ENCODE measurements at regions not wholly inside any gene's neighbourhood (a gene's known extent, or its start where the extent isn't known, plus 50 kb on each side); places are given as distances from the start of the nearest gene placed in this dataset.

DNA sequence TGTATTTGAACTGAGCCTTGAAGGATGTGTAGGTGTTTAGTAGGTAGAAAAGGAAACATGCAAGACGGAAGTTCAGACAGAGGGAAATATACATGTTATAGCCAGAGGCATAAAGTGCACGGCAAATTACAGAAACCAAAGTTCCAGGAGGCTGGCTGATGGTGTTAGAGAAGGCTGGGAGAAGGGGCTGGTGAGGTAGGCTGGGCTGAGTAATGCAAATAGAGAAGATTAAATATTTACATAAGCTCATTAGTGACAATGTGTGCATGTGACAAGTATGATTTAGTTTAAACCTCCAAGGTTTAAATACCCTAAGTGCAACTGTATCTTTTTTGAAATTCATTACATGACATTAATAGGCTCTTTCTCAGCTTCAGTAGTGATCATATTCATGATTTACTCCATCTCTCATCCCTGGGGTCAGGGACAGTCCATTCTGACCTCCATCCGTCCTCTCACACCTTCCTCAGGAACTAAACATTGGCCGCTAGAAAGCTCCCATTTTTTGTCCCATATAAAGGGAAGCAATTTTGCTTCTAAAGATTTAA is 399.8 kb upstream of the SALL1 start:
- Histone ChIP-seq H3K4me3 (no peak overlapping the region), H3K27me3 (peaks cover 0 to 6% (median 0%) of the 10 kb centered on the region in 4 donors), H3K9me3 (peaks cover 0 to 3% (median 0%) of the 10 kb centered on the region in 4 donors), H3K4me1 (no peaks in the 10 kb centered on the region), H3K36me3 (no peaks in the 10 kb centered on the region), H3K27ac (replicated peaks in 1 of 4) (no peak overlapping the region)
- TF ChIP-seq EP300 (IDR thresholded peaks at IDR 0.05) (no peak), POLR2A (IDR thresholded peaks at IDR 0.05; ENCODE audit: low read depth) (no peak), POLR2AphosphoS5 (IDR thresholded peaks at IDR 0.05) (no peak)
- TF ChIP-seq, protein P1, sequence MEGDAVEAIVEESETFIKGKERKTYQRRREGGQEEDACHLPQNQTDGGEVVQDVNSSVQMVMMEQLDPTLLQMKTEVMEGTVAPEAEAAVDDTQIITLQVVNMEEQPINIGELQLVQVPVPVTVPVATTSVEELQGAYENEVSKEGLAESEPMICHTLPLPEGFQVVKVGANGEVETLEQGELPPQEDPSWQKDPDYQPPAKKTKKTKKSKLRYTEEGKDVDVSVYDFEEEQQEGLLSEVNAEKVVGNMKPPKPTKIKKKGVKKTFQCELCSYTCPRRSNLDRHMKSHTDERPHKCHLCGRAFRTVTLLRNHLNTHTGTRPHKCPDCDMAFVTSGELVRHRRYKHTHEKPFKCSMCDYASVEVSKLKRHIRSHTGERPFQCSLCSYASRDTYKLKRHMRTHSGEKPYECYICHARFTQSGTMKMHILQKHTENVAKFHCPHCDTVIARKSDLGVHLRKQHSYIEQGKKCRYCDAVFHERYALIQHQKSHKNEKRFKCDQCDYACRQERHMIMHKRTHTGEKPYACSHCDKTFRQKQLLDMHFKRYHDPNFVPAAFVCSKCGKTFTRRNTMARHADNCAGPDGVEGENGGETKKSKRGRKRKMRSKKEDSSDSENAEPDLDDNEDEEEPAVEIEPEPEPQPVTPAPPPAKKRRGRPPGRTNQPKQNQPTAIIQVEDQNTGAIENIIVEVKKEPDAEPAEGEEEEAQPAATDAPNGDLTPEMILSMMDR (IDR thresholded peaks at IDR 0.05), result no peak
- peak; percentile 17 for DNase-seq (ENCODE audit: extremely low spot score)
- intact Hi-C loops (cut with DNase I), result no loop called here
- 49% methylated on average over 4 of the region's 4 CpGs for WGBS

DNA sequence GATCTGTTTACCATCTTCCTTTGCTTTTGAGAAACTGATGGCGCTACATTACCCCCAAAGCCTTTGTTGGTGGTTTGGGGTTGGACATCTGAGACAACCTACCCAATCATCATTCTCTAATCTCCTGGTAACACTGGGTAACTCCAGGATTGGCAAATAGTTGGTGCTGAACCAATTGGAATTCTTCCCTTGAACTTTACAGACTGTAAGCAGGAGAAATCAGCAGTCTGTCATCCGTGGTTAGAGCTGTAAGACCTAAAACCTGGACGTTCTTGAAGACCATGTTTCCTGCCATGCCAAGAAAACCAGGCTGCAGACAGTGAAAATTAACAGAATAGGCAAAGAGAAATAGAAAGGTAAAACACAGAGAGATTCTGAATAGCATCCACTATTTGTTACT is 398.8 kb upstream of the SALL1 start:
- intact Hi-C loops (cut with DNase I), result no loop called here
- Histone ChIP-seq H3K27ac (replicated peaks in 1 of 4) (no peak overlapping the region), H3K4me3 (no peak overlapping the region), H3K36me3 (no peaks in the 10 kb centered on the region), H3K4me1 (no peaks in the 10 kb centered on the region), H3K27me3 (peaks cover 0 to 7% (median 0%) of the 10 kb centered on the region in 4 donors), H3K9me3 (peaks cover 0 to 3% (median 0%) of the 10 kb centered on the region in 4 donors)
- DNase-seq (ENCODE audit: extremely low spot score), result peak; percentile 17
- no peak for TF ChIP-seq POLR2AphosphoS5 (IDR thresholded peaks at IDR 0.05)
- WGBS, result 65% methylated on average over 3 of the region's 3 CpGs

DNA sequence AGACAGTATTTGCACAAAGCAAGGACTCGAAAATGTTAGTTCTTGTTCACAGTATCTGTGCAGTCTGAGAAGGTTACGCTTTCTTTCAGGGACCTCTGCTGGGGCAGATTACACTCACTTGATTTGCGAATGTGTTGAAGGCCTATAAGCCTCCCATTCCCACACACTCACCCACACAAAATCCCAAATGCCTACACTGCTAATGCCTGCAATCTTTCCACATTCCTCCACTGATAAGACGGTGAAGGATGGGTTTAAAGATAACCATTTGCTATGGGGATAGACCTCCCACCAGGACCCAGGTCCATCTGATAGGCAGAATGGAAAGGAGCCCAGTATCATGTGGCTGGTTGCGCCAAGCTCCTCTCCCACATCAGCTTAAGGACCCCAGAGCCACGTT is 394.9 kb upstream of the SALL1 start:
- DNase-seq (ENCODE audit: extremely low spot score), result no peak
- intact Hi-C loops (cut with DNase I), result no loop called here
- no peaks in the 10 kb centered on the region for H3K36me3 ChIP-seq
- H3K27ac ChIP-seq (replicated peaks in 1 of 4), result no peak overlapping the region
- no peak for TF ChIP-seq POLR2AphosphoS5 (IDR thresholded peaks at IDR 0.05)
- TF ChIP-seq, protein P1 (IDR thresholded peaks at IDR 0.05), result no peak
- no peak for TF ChIP-seq POLR2A (IDR thresholded peaks at IDR 0.05; ENCODE audit: low read depth)
- TF ChIP-seq EP300 (IDR thresholded peaks at IDR 0.05), result no peak
- 68% methylated on average over 5 of the region's 6 CpGs for WGBS
- H3K27me3 ChIP-seq, result peaks cover 0 to 7% (median 0%) of the 10 kb centered on the region in 4 donors
- no peak overlapping the region for H3K4me3 ChIP-seq
- no peaks in the 10 kb centered on the region for H3K4me1 ChIP-seq
- H3K9me3 ChIP-seq, result peaks cover 0 to 3% (median 0%) of the 10 kb centered on the region in 4 donors

DNA sequence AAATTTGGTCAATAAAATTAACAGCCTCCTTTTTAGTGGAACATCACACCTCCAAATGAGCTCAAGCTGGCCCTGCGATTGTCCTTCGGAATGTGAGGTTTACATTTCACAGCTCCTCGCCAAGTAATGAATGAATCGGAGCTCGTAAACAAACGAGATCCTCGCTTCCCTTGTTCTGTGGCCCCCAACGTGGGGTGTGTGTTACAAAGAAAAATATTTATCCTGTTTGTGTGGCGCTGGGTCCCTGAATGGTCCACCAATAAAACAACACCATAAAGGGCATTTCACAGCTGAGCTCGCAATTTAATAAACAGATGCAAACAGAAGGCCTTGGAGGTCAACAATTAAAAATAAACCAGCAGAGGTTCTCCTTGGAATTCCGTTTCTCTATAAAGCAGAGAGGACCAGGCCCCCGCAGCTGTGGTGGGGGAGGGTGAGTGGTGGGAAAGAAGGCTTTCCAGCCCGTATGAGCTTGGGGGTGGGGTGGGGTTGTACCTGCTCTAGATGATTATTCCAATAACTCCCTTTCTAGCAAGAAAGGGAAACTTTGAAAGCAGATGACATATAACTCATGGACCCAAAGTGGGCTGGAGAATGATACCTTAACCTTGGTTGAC is 393.9 kb upstream of the SALL1 start:
- no peaks in the 10 kb centered on the region for H3K36me3 ChIP-seq
- intact Hi-C loops (cut with DNase I), result no loop called here
- DNase-seq (ENCODE audit: extremely low spot score), result peak; percentile 53
- peaks cover 0 to 10% (median 0%) of the 10 kb centered on the region in 4 donors for H3K27me3 ChIP-seq
- no peak overlapping the region for H3K4me3 ChIP-seq
- TF ChIP-seq, protein P1 (IDR thresholded peaks at IDR 0.05), result no peak
- no peak for TF ChIP-seq POLR2AphosphoS5 (IDR thresholded peaks at IDR 0.05)
- no peak for TF ChIP-seq POLR2A (IDR thresholded peaks at IDR 0.05; ENCODE audit: low read depth)
- 31% methylated on average over 13 of the region's 13 CpGs for WGBS
- H3K27ac ChIP-seq (replicated peaks in 1 of 4), result no peak overlapping the region
- H3K9me3 ChIP-seq, result peaks cover 0 to 3% (median 0%) of the 10 kb centered on the region in 4 donors
- H3K4me1 ChIP-seq, result no peaks in the 10 kb centered on the region

DNA sequence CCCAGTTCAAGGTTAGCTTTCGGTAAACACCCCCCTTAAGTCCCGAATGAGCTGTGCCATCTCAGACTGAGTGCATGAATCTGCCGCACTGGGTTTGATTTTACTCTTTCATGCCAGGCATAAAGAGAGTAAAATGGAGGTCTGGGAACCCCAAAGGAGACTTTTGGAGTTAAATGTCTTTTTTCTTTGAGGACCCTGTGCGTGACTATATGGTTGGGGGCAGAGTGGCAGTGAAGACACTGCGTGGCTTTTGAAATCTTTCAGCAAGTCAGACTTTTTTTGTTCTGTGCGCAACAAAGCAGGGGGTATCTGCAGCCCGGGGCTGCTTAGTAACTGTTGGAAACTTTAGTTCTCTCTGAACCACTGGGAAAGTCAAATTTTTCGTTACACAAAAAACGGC is 392.9 kb upstream of the SALL1 start:
- H3K4me1 ChIP-seq, result no peaks in the 10 kb centered on the region
- peaks cover 0 to 3% (median 0%) of the 10 kb centered on the region in 4 donors for H3K9me3 ChIP-seq
- peak; percentile 45 for DNase-seq (ENCODE audit: extremely low spot score)
- 88% methylated on average over 9 of the region's 9 CpGs for WGBS
- intact Hi-C loops (cut with DNase I), result no loop called here
- peaks cover 0 to 12% (median 0%) of the 10 kb centered on the region in 4 donors for H3K27me3 ChIP-seq
- H3K27ac ChIP-seq (replicated peaks in 1 of 4), result no peak overlapping the region
- TF ChIP-seq POLR2A (IDR thresholded peaks at IDR 0.05; ENCODE audit: low read depth) (no peak), POLR2AphosphoS5 (IDR thresholded peaks at IDR 0.05) (no peak), EP300 (IDR thresholded peaks at IDR 0.05) (no peak)
- TF ChIP-seq, protein P1 (IDR thresholded peaks at IDR 0.05), result no peak
- no peaks in the 10 kb centered on the region for H3K36me3 ChIP-seq
- no peak overlapping the region for H3K4me3 ChIP-seq
